ENCODE measurements at regions not wholly inside any gene's neighbourhood (a gene's known extent, or its start where the extent isn't known, plus 50 kb on each side); places are given as distances from the start of the nearest gene placed in this dataset.
"Not testable (repeated sequence)": the region's sequence is repeated elsewhere in the genome, so short reads cannot be mapped to it uniquely, and the experiment has no call there.

DNA sequence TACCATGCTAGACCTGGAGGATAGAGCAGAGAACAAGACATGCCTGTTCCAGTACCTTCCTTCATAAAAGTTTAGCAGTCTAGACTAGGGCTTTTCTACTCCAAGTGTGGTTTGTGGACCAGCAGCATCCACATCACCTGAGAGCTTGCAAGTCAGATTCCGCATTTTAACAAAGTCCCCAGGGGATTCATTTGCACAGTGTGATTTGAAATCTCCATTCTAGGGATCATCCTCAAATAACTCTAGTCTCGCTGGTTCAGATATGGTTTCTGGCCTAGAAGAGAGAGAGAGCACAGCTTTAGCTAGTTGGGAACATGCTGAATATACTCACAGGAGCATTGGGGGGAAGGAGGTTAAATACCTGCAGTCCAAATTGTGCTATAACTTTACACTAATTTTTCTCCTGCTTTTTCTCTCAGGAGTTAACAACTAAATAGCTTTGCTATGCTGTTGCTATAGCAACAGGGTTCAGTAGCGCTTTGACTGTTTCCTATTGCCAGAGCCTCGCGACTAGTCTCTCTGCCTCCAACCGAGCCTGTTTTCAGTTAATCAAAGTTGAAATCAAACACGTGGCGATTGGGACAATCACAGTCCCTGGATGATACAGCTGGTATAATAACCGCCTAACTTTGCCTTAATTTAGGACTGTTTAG, 64.0 kb upstream of the RASGRF1 start:
- no peak for DNase-seq (ENCODE audit: low read depth)
- TF ChIP-seq, protein P1, sequence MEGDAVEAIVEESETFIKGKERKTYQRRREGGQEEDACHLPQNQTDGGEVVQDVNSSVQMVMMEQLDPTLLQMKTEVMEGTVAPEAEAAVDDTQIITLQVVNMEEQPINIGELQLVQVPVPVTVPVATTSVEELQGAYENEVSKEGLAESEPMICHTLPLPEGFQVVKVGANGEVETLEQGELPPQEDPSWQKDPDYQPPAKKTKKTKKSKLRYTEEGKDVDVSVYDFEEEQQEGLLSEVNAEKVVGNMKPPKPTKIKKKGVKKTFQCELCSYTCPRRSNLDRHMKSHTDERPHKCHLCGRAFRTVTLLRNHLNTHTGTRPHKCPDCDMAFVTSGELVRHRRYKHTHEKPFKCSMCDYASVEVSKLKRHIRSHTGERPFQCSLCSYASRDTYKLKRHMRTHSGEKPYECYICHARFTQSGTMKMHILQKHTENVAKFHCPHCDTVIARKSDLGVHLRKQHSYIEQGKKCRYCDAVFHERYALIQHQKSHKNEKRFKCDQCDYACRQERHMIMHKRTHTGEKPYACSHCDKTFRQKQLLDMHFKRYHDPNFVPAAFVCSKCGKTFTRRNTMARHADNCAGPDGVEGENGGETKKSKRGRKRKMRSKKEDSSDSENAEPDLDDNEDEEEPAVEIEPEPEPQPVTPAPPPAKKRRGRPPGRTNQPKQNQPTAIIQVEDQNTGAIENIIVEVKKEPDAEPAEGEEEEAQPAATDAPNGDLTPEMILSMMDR (IDR thresholded peaks at IDR 0.05; ENCODE audit: low read depth, low read length, missing control alignments) = no peak
- H3K4me3 ChIP-seq (ENCODE audit: low read depth, low read length) = no peak overlapping the region

DNA sequence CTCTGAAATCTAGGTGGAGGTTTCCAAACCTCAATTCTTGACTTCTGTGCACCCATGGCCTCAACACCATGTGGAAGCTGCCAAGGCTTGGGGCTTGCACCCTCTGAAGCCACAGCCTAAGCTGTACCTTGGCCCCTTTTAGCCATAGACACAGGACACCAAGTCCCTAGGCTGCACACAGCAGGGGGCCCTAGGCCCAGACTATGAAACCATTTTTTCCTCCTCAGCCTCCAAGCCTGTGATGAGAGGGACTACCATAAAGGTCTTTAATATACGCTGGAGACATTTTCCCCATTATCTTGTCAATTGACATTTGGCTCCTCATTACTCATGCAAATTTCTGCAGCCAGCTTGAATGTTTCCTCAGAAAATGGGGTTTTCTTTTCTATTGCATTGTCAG, 53.7 kb upstream of the RASGRF1 start:
- H3K4me3 ChIP-seq (ENCODE audit: low read depth, low read length); DNase-seq (ENCODE audit: low read depth): not testable (repeated sequence)

GRCh38 chr15:79140846-79141570, 50.4 kb upstream of the RASGRF1 start:
- H3K4me3 ChIP-seq (ENCODE audit: low read depth, low read length) = no peak overlapping the region
- no peak for DNase-seq (ENCODE audit: low read depth)
- TF ChIP-seq, protein P1 (IDR thresholded peaks at IDR 0.05; ENCODE audit: low read depth, low read length, missing control alignments) = no peak

All from GM12864 (cell line).